CD4-positive, alpha-beta T cell treated with Interleukin-1 beta for 1 hour (primary cell): ENCODE measurements at regions not wholly inside any gene's neighbourhood (a gene's known extent, or its start where the extent isn't known, plus 50 kb on each side); places are given as distances from the start of the nearest gene placed in this dataset.
"Not testable (repeated sequence)": the region's sequence is repeated elsewhere in the genome, so short reads cannot be mapped to it uniquely, and the experiment has no call there.

Experiments used
- DNase-seq, 2 donors: peaks; one replicate each; pipeline ENCODE4 v3.0.0-alpha.2; 2020 to 2022

DNA sequence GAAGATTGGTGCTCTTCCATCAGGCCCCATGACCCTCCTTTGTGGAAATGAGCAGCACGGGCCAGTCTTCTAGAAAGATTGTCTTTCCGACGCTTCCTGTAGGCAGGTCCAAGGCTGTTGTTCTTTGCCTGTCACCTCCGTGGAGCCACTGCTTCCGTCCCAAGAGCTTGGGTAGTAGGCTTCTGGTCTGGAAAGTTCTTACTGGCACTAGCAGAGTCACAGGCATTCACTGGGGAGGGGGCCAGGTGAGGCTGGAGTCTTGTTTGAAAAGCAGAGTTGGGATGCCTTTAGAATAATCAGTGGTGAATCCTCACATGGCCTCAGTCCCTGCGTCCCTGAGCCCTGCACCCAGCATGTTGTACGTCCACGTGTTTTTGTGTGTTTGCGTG lies 76.2 kb upstream of the ADPGK start:
- DNase-seq, result no peak

GRCh38 chr15:72859017-72859756 lies 75.6 kb upstream of the ADPGK start:
- no peak for DNase-seq

DNA sequence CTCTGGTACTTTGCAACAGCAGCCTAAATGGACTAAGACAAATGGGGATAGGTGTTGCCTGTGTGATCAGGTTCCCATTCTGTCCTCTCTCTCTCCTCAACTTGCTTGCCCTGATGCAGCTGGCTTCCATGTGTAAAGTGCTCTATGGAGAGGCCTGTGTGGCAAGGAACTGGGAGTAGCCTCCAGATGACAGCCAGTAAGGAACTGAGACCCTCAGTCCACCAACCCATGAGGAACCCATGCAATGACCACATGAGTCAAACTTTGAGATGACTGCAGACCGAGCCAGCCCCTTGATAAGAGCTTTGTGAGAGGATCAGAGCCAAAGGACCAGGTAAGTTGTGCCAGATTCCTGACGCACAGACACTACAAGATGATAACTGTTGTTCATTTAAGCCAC lies 74.6 kb upstream of the ADPGK start:
- DNase-seq, result no peak

- DNase-seq, result no peak
These were observed 73.9 kb upstream of the ADPGK start for GRCh38 chr15:72857331-72858063.

DNA sequence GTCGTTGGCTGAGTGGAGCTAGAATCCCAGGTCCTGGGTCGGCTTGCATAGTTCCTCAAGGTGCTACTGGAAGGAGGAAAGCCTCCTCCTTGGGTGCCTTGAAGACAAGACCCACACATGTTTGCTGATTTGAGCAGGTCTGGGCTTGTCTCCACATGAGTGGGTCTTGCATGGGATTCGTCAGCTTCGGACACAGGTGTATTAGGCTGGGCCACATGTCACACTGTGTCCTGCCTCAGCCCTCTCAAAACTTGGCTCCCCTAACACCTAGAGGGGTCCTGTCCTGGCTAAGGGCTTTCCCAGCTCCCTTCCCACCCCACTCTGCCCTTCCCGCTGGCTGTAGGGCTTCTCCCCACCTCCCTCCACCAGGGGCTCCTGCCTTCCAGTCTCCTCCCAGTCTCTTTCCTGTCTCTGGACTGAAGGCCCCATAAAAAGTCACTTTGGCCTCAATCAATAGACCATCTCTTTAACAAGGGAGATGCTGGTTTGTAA lies 73.0 kb upstream of the ADPGK start:
- DNase-seq, result no peak

DNA sequence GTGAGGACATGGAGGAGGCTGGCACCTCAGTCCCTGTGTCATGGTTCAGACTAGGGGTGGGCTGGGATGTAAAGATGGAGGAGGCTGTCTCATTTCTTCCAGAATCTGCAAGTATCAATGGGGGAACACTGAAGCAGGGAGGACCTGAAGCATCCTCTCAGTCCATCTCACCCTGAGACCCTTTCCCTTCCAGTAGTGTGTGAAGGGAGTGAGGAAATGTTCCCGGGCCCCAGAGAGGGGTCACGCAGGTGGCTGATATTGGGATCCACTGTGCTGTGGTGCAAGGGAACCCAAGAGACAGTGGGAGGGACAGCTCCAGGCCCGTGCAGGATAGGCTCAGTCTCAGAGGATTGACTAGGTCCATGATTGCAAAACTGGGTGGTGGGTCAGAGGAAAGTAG lies 72.2 kb upstream of the ADPGK start:
- no peak for DNase-seq

- no peak for DNase-seq
These were observed 68.7 kb upstream of the ADPGK start for GRCh38 chr15:72852273-72852672.

DNA sequence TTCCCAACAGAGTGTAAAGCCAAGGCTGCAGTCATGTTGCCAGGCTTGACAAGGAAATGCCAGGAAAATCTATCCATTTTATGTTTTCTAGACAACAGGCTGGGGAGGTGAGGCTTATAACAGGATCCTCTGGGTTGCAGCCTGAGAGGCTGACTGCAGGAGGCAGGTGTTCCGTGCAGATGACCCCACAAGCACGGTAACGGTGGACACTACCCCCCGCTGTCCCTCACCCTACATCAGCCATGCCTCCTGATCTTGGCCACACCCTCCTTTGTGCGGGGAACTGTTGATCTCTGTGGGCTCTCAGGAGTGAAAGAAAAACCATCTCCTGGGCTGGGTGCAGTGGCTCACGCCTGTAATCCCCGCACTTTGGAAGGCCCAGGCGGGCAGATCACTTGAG lies 68.0 kb upstream of the ADPGK start:
- no peak for DNase-seq

DNA sequence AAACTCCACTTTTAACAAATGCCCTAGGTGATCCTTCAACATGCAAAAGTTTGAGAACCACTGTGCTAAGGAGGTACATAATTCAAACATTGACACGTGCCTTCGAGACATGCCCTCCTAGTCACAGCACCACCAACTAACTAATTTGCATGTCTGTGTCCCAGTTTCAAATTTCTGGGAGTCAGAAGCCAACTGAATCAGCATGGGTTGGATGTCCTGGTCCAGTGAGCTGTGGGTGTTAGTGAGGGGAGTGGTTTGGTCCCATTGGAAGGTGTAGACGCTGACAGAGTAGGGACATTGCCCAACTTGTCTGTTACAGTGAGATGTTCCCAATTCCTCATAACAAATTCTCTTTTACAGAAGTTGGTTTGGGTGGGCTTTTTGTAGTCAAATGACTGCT lies 67.3 kb upstream of the ADPGK start:
- DNase-seq, result no peak

DNA sequence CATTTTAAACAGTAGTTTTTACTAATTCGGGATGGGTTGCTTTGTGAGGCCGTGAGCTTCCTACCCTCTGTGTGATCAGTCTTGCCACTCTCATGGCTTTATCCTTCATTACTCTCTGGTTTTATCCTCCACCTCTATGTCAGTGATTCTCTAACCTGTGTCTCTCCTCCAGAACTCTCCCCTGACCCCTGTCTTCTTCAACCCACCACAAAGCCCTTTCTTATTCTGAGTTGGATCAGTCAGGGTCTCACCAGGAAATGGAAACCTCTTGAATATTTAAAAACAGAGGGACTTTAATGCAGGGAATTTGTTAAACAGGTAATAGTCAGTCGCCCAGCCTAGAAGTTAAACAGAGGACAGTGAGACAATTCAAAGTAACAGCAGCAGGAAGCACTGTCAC lies 64.2 kb upstream of the ADPGK start:
- no peak for DNase-seq

GRCh38 chr15:72847033-72847432 lies 63.5 kb upstream of the ADPGK start:
- DNase-seq, result no peak

DNA sequence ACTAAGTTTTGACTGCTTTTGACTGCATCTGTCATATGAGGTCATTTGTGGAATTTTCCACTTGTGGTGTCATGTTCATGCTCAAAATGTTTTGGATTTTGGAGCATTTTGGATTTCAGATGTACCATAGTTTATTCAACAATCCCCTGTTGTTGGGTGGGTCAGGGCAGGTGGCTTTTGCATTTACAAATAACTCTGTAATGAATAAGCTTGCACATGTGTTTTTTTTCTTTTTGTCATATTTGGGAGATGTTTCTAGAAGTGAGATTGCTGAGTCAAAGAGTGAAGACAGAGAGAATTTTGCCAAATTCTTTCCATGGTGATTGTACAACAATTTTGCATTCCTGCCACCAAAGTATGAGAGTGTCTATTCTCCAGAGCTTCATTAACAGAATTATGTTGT lies 62.4 kb upstream of the ADPGK start:
- DNase-seq, result no peak

DNA sequence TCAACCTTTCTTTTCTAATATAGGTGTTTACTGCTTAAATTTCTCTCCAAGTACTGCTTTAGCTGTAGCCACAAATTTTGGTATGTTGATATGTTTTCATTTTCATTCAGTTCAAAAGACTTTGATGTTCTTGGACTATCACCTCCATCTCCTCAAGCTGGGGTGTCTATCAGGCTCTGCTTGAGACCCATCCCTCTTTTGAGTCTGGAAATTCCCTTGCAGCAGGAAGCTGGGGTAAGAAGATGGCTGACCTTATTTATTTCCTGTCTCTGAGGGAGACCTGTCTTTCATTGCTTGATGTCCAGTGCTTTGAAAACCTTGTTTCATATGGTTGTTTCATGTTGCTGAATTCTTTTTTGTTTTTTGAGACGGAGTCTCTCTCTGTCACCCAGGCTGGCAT lies 60.5 kb upstream of the ADPGK start:
- peak in 1 of 2 donors; percentile 4 for DNase-seq

GRCh38 chr15:72843340-72843739 lies 59.8 kb upstream of the ADPGK start:
- DNase-seq, result not testable (repeated sequence)

- no peak for DNase-seq
These were observed 56.6 kb upstream of the ADPGK start for GRCh38 chr15:72840114-72840513.

- no peak for DNase-seq
These were observed 54.8 kb upstream of the ADPGK start for GRCh38 chr15:72838311-72838731.

DNA sequence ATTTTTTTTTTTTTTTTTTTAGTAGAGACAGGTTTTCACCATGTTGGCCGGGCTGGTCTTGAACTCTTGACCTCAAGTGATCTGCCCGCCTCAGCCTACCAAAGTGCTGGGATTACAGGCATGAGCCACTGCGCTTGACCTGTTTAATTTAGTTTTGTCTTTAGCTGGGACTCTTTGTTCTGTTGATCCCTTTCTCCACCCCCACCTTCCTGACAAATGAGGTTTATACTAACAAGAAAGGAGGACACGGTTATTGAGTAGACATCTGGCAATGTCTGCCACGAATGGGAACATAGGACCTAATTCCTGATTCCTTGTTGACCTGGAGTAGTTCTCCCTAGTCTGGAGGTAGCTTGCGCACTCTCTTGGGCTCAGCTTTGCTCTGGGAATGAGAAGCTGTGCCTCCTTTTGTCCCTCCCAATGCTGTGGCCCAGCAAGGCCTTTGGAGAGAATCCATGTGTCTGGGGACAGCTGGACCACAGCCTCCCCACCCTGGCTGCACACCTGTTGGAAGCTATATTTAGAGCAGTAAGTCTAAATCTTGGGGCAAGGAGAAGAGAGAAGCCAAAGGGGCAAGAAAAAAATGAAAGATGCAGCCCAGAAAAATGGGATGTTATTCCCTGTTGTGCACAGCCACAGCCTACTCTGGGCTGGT lies 53.2 kb upstream of the ADPGK start:
- DNase-seq, result no peak

- DNase-seq, result no peak
These were observed 51.8 kb upstream of the ADPGK start for GRCh38 chr15:72835294-72835890.

- no peak for DNase-seq
These were observed 50.0 kb upstream of the ADPGK start for GRCh38 chr15:72833561-72833960.
